HG03280 (cell line): ENCODE measurements at regions not wholly inside any gene's neighbourhood (a gene's known extent, or its start where the extent isn't known, plus 50 kb on each side); places are given as distances from the start of the nearest gene placed in this dataset.
"Not testable (repeated sequence)": the region's sequence is repeated elsewhere in the genome, so short reads cannot be mapped to it uniquely, and the experiment has no call there.

Experiments
- ATAC-seq: cut with Tn5 transposase; IDR thresholded peaks from one replicate; pipeline ENCODE4 v1.9.1; 2021; ENCODE audit warnings: mild to moderate bottlenecking, moderate library complexity; ENCODE audit not compliant: unreplicated experiment

GRCh38 chr16:73965591-73965990 is 331.0 kb upstream of the PSMD7 start:
- ATAC-seq: no peak

GRCh38 chr16:73956587-73957494 is 339.8 kb upstream of the PSMD7 start:
- ATAC-seq: no peak

GRCh38 chr16:73955702-73956101 is 340.9 kb upstream of the PSMD7 start:
- no peak for ATAC-seq

- ATAC-seq: no peak
These were observed 341.4 kb upstream of the PSMD7 start for GRCh38 chr16:73955255-73955654.

GRCh38 chr16:73951481-73951880 is 345.1 kb upstream of the PSMD7 start:
- ATAC-seq: no peak

- no peak for ATAC-seq
These were observed 346.9 kb upstream of the PSMD7 start for GRCh38 chr16:73949574-73950320.

- no peak for ATAC-seq
These were observed 351.0 kb upstream of the PSMD7 start for GRCh38 chr16:73945631-73946030.

- ATAC-seq: not testable (repeated sequence)
These were observed 353.4 kb upstream of the PSMD7 start for GRCh38 chr16:73943184-73943583.

- ATAC-seq: not testable (repeated sequence)
These were observed 355.8 kb upstream of the PSMD7 start for GRCh38 chr16:73940786-73941185.

- ATAC-seq: no peak
These were observed 372.7 kb upstream of the PSMD7 start for GRCh38 chr16:73923951-73924350.

GRCh38 chr16:73921295-73921694 is 375.3 kb upstream of the PSMD7 start:
- ATAC-seq: no peak

GRCh38 chr16:73916829-73917594 is 379.6 kb upstream of the PSMD7 start:
- ATAC-seq: no peak

- no peak for ATAC-seq
These were observed 380.7 kb upstream of the PSMD7 start for GRCh38 chr16:73915935-73916334.

- no peak for ATAC-seq
These were observed 381.5 kb upstream of the PSMD7 start for GRCh38 chr16:73915140-73915539.

GRCh38 chr16:73912850-73913249 is 383.8 kb upstream of the PSMD7 start:
- no peak for ATAC-seq

- no peak for ATAC-seq
These were observed 384.3 kb upstream of the PSMD7 start for GRCh38 chr16:73912281-73912680.

GRCh38 chr16:73909529-73910035 is 387.0 kb upstream of the PSMD7 start:
- no peak for ATAC-seq

- no peak for ATAC-seq
These were observed 405.5 kb upstream of the PSMD7 start for GRCh38 chr16:73891129-73891542.

GRCh38 chr16:73890186-73891128 is 406.2 kb upstream of the PSMD7 start:
- no peak for ATAC-seq
